ENCODE measurements at regions not wholly inside any gene's neighbourhood (a gene's known extent, or its start where the extent isn't known, plus 50 kb on each side); places are given as distances from the start of the nearest gene placed in this dataset.

GRCh38 chr22:48171271-48171691 lies 1408.8 kb downstream of the TBC1D22A start:
- no peak for DNase-seq

- no peak for DNase-seq
These were observed 1406.8 kb downstream of the TBC1D22A start for GRCh38 chr22:48169227-48169626.

- DNase-seq = no peak
These were observed 1404.8 kb downstream of the TBC1D22A start for GRCh38 chr22:48167238-48167637.

- DNase-seq = no peak
These were observed 1398.8 kb downstream of the TBC1D22A start for GRCh38 chr22:48161298-48161697.

- no peak for DNase-seq
These were observed 1395.2 kb downstream of the TBC1D22A start for GRCh38 chr22:48157676-48158075.

- no peak for DNase-seq
These were observed 1394.3 kb downstream of the TBC1D22A start for GRCh38 chr22:48156603-48157355.

- no peak for DNase-seq
These were observed 1393.0 kb downstream of the TBC1D22A start for GRCh38 chr22:48155446-48155845.

- no peak for DNase-seq
These were observed 1392.4 kb downstream of the TBC1D22A start for GRCh38 chr22:48154943-48155240.

- no peak for DNase-seq
These were observed 1391.9 kb downstream of the TBC1D22A start for GRCh38 chr22:48154169-48154942.

GRCh38 chr22:48153726-48154125 lies 1391.3 kb downstream of the TBC1D22A start:
- no peak for DNase-seq

GRCh38 chr22:48152916-48153315 lies 1390.5 kb downstream of the TBC1D22A start:
- no peak for DNase-seq

- no peak for DNase-seq
These were observed 1389.8 kb downstream of the TBC1D22A start for GRCh38 chr22:48152164-48152775.

- DNase-seq = no peak
These were observed 1389.2 kb downstream of the TBC1D22A start for GRCh38 chr22:48151641-48152040.

- no peak for DNase-seq
These were observed 1385.4 kb downstream of the TBC1D22A start for GRCh38 chr22:48147831-48148230.

GRCh38 chr22:48147404-48147803 lies 1385.0 kb downstream of the TBC1D22A start:
- DNase-seq = no peak

- DNase-seq = no peak
These were observed 1384.0 kb downstream of the TBC1D22A start for GRCh38 chr22:48146426-48146825.

GRCh38 chr22:48145738-48146137 lies 1383.3 kb downstream of the TBC1D22A start:
- DNase-seq = no peak

- DNase-seq = no peak
These were observed 1381.9 kb downstream of the TBC1D22A start for GRCh38 chr22:48144318-48144717.

- DNase-seq = no peak
These were observed 1381.4 kb downstream of the TBC1D22A start for GRCh38 chr22:48143856-48144255.

- no peak for DNase-seq
These were observed 1379.9 kb downstream of the TBC1D22A start for GRCh38 chr22:48142388-48142787.

GRCh38 chr22:48141301-48141700 lies 1378.9 kb downstream of the TBC1D22A start:
- DNase-seq = no peak

GRCh38 chr22:48140261-48140813 lies 1377.9 kb downstream of the TBC1D22A start:
- DNase-seq = no peak

- no peak for DNase-seq
These were observed 1377.3 kb downstream of the TBC1D22A start for GRCh38 chr22:48139776-48140175.

- no peak for DNase-seq
These were observed 1376.4 kb downstream of the TBC1D22A start for GRCh38 chr22:48138855-48139254.

Data from activated CD4-positive, alpha-beta T cell treated with anti-CD3 and anti-CD28 coated beads for 1 hour (primary cell).